Prostate gland (tissue), 2 donors: ENCODE measurements at regions not wholly inside any gene's neighbourhood (a gene's known extent, or its start where the extent isn't known, plus 50 kb on each side); places are given as distances from the start of the nearest gene placed in this dataset.
"Not testable (repeated sequence)": the region's sequence is repeated elsewhere in the genome, so short reads cannot be mapped to it uniquely, and the experiment has no call there.

ENCODE experiments used
- CTCF ChIP-seq, 4 experiments: fragments of 200-600 bp in 2 of 4; fragments of 450-650 bp in 2 of 4; sonication (generic) in 2 of 4; IDR thresholded peaks; 1 replicate in 3 of 4; 2 replicates in 1 of 4; pipeline ENCODE4 v1.5.1; 2016 to 2019; ENCODE audit warnings: antibody characterized with exemption in 4 of 4, mild to moderate bottlenecking in 2 of 4, moderate library complexity in 2 of 4
- POLR2A ChIP-seq: fragments of 450-650 bp; IDR thresholded peaks from one replicate; pipeline ENCODE4 v1.6.1; 2016; ENCODE audit warnings: antibody characterized with exemption, mild to moderate bottlenecking
- POLR2AphosphoS5 ChIP-seq: sonication (generic); formaldehyde crosslinking; IDR thresholded peaks from one replicate; pipeline ENCODE4 v1.6.1; 2017; ENCODE audit warnings: antibody characterized with exemption

GRCh38 chr18:76267423-76267822, 227.6 kb downstream of the ZNF516 start:
- TF ChIP-seq POLR2A; CTCF (IDR thresholded peaks at IDR 0.05); POLR2AphosphoS5: not testable (repeated sequence)
